Stimulated activated CD8-positive, alpha-beta memory T cell treated with anti-CD3 and anti-CD28 coated beads, Interleukin-7, amount 100 ng/mL, for 4 hours (primary cell): ENCODE measurements at regions not wholly inside any gene's neighbourhood (a gene's known extent, or its start where the extent isn't known, plus 50 kb on each side); places are given as distances from the start of the nearest gene placed in this dataset.
"Not testable (repeated sequence)": the region's sequence is repeated elsewhere in the genome, so short reads cannot be mapped to it uniquely, and the experiment has no call there.

Experiments used
- DNase-seq, 2 donors: peaks; one replicate each; pipeline ENCODE4 v3.0.0-alpha.2; 2020; ENCODE audit warnings: low read depth in 2 of 2

- DNase-seq: no peak
Measured at GRCh38 chr5:104128348-104128747, 565.8 kb upstream of the NUDT12 start.

- no peak for DNase-seq
Measured at GRCh38 chr5:104126980-104127379, 564.4 kb upstream of the NUDT12 start.

GRCh38 chr5:104119529-104119928 lies 556.9 kb upstream of the NUDT12 start:
- no peak for DNase-seq

GRCh38 chr5:104111632-104112031 lies 549.0 kb upstream of the NUDT12 start:
- no peak for DNase-seq

GRCh38 chr5:104096451-104096850 lies 533.9 kb upstream of the NUDT12 start:
- no peak for DNase-seq

GRCh38 chr5:104095527-104095926 lies 532.9 kb upstream of the NUDT12 start:
- no peak for DNase-seq

- DNase-seq: no peak
Measured at GRCh38 chr5:104088876-104089778, 526.5 kb upstream of the NUDT12 start.

GRCh38 chr5:104084896-104085295 lies 522.3 kb upstream of the NUDT12 start:
- no peak for DNase-seq

GRCh38 chr5:104082754-104083153 lies 520.2 kb upstream of the NUDT12 start:
- DNase-seq: no peak

- no peak for DNase-seq
Measured at GRCh38 chr5:104081232-104081631, 518.6 kb upstream of the NUDT12 start.

GRCh38 chr5:104080646-104081175 lies 518.1 kb upstream of the NUDT12 start:
- DNase-seq: no peak

GRCh38 chr5:104079861-104080645 lies 517.5 kb upstream of the NUDT12 start:
- not testable (repeated sequence) for DNase-seq

- no peak for DNase-seq
Measured at GRCh38 chr5:104071887-104072286, 509.3 kb upstream of the NUDT12 start.

GRCh38 chr5:104062621-104063377 lies 500.2 kb upstream of the NUDT12 start:
- DNase-seq: no peak

GRCh38 chr5:104061707-104062106 lies 499.1 kb upstream of the NUDT12 start:
- no peak for DNase-seq

GRCh38 chr5:104053353-104053649 lies 490.7 kb upstream of the NUDT12 start:
- DNase-seq: no peak

- no peak for DNase-seq
Measured at GRCh38 chr5:104052558-104053352, 490.2 kb upstream of the NUDT12 start.

- DNase-seq: no peak
Measured at GRCh38 chr5:104050436-104050835, 487.8 kb upstream of the NUDT12 start.

- DNase-seq: no peak
Measured at GRCh38 chr5:104049752-104050151, 487.2 kb upstream of the NUDT12 start.

- DNase-seq: no peak
Measured at GRCh38 chr5:104048231-104048630, 485.6 kb upstream of the NUDT12 start.

- DNase-seq: no peak
Measured at GRCh38 chr5:104045987-104046386, 483.4 kb upstream of the NUDT12 start.
